22Rv1 (cell line): ENCODE measurements at regions not wholly inside any gene's neighbourhood (a gene's known extent, or its start where the extent isn't known, plus 50 kb on each side); places are given as distances from the start of the nearest gene placed in this dataset.

Experiments used
- ZFX ChIP-seq: fragments of 450-650 bp; IDR thresholded peaks from 2 replicates; pipeline ENCODE4 v1.6.1; 2017; ENCODE audit warnings: antibody characterized with exemption, borderline replicate concordance
- TF ChIP-seq, protein P1 (sequence below): fragments of 450-650 bp; IDR thresholded peaks from 2 replicates; pipeline ENCODE4 v1.5.1; 2017; ENCODE audit warnings: mild to moderate bottlenecking

DNA sequence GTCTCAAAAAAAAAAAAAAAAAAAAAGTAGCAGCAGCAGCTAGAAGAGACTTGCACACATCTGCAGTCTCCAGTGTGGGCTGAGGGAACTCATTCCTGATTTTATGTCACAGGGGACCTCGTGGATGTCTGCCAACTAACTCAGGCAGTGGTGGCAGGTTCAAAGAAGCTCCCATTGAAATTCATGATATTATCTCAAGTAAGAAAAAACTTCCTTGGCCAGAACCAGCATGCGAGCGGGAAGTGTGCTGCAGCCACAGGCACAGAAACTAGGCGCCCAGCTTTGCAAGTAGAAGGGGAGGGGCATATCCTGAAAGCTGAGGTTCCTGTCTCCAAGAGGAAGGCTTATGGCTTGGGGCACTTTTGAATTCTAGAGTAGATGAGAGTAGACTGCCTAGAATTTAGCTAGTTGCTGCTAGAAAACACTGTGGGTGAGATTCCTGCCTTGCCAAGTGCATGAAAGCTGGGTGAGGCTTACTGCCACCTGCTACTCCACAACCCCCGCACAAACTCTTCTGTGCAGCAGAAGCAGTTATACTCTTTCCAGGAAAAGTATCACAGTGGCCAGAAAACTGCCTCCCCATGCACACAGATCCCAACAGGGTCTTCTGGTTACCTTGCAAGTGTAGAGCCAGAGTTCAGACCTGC, 603.8 kb upstream of the CA10 start:
- TF ChIP-seq, protein P1, sequence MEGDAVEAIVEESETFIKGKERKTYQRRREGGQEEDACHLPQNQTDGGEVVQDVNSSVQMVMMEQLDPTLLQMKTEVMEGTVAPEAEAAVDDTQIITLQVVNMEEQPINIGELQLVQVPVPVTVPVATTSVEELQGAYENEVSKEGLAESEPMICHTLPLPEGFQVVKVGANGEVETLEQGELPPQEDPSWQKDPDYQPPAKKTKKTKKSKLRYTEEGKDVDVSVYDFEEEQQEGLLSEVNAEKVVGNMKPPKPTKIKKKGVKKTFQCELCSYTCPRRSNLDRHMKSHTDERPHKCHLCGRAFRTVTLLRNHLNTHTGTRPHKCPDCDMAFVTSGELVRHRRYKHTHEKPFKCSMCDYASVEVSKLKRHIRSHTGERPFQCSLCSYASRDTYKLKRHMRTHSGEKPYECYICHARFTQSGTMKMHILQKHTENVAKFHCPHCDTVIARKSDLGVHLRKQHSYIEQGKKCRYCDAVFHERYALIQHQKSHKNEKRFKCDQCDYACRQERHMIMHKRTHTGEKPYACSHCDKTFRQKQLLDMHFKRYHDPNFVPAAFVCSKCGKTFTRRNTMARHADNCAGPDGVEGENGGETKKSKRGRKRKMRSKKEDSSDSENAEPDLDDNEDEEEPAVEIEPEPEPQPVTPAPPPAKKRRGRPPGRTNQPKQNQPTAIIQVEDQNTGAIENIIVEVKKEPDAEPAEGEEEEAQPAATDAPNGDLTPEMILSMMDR, result no peak
- TF ChIP-seq ZFX, result no peak
